Right kidney (tissue), 1 donor: ENCODE measurements at regions not wholly inside any gene's neighbourhood (a gene's known extent, or its start where the extent isn't known, plus 50 kb on each side); places are given as distances from the start of the nearest gene placed in this dataset.
A peak's percentile ranks its signal among the peaks of the same experiment; 100 is the strongest.

Experiments used
- DNase-seq: peaks from one replicate; pipeline ENCODE4 v3.0.0-alpha.2; 2016

DNA sequence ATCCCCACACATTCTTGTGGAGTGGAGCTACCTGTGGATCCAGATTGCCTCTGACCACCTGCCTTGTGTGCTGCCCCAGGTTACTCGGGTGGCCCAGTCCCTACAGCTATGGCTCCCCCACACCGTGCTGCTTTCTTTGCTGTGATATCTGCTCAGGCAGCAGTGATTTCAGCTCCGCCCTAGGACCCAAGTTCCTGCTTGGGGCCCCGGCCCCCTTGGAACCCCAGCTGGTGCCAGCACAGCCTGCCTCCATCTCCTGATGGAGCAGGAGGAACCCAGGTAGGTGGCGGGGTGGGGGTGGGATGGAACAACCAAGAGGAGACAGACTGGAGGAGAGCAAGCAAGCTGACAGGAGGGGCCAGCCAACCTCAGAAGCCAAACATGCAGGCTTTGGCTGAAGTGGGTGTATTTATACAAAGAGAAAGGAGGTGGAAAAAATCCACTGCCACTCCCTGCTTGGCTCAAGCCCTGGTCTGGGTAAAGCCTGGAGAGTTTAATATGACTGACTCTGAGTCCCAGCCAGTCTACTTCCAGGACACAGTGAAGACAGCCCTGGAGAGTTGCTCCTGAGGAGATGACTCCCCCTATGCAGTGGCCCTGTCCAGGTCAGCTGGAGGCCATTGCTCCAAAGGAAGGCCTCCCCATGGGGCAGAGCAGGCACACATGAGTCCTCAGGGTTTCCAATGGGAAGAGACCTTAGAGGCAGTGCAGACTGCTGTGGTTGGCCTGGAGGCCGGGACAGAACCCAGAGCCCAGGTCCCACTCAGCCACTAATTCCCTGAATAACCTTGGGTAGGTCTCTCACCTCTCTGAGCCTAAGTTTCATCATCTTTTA is 197.1 kb upstream of the MAMLD1 start:
- no peak for DNase-seq

DNA sequence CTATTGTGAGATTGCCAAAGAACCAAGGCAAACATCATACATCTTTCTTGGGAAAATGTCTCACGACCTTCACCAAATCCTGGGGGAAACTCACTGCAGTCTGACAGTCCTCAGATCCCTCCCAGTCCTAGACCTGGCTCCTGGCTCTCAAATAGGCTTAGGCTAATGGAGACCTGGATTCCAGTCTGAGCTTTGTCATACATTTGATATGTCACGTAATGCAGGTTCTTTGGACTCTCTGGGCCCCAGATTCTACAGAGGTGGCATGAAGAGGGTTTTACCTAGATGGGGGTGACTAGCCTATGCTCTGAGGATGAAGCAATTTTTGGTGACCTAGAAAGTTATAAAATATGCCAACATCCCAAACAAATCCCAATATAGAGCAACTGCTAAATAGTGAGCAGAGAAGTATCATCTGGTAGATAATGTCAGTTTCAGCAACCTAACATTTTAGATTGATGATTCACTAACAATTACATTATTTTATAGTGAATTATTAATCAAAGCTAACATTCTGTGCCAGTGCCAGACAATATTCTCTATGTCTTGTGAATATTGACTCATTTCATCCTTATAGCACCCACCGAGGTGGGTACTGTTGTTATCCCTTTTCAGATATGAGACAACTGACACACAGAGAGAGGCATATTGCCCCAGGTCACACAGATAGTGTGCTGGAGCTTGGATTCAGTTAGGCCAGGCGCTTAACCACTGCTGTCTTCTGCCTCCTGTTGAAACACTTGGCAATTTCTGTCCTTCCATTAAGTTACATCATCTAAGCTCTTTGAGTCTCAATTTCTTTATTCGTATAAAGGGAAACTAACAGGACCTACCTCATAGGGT is 195.4 kb upstream of the MAMLD1 start:
- DNase-seq, result no peak

- no peak for DNase-seq
These were observed 181.0 kb upstream of the MAMLD1 start for GRCh38 chrX:150182161-150182560.

GRCh38 chrX:150184491-150184890 is 178.6 kb upstream of the MAMLD1 start:
- no peak for DNase-seq

GRCh38 chrX:150185766-150186165 is 177.4 kb upstream of the MAMLD1 start:
- DNase-seq, result no peak

DNA sequence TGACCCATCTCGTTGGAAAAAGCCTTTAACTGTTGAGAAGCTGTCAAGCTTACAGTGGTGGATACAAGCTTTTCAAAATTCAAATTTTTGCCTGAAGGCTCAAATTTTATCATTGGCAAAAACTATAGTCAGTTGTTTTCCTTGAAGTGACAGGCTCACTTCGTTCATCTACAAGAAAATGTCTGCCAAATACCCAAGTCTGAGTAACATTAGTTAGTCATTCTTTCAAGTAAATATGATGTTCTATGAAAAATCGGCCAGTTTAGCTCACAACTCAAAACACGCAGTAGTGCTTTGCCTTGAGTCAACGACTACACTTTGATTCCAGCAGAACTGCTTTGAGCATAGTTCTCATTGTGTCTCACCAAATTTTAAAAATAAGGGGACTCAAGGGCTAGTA is 170.3 kb upstream of the MAMLD1 start:
- no peak for DNase-seq

- no peak for DNase-seq
These were observed 166.8 kb upstream of the MAMLD1 start for GRCh38 chrX:150196285-150196684.

- DNase-seq, result no peak
These were observed 165.7 kb upstream of the MAMLD1 start for GRCh38 chrX:150197388-150197787.

GRCh38 chrX:150198776-150199175 is 164.3 kb upstream of the MAMLD1 start:
- DNase-seq, result no peak

DNA sequence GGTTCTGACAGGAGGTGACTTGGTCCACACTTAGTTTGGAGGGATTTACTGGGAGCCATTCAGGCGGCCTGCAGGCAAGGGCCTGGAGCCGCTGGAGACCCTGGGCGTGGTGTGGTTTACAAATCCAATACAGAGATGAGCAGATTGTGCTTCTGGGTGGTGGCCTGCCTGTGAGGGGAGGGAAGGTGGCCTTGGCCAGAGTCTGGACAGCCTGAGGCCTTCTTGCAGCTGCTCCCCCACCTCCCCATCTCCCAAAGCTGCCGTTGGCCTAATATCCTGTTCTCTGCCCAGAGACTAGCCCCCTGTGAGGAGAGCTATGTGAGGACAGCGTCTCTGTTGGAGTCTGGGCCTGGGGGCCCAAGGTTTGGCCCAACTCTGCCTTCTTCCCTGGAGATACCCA is 163.9 kb upstream of the MAMLD1 start:
- no peak for DNase-seq

DNA sequence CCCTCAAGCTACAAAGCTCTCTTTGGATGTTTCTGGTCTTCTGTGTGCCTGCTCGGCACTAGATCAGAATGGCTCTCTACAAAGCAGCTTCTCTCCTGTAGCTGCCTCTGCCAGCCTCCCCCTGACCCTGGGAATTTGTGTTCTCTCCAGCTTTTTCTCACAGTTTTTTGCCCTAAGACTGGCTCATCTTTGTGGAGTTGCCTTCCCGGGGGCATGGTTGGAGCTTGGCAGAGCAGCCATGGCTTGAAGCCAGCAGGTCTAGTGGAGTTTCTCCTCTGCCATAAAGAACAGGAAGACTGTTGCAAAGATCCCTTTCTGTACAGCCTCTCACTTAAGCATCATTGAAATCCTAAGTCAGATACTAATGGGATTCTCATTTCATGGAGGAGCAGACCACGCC is 163.3 kb upstream of the MAMLD1 start:
- DNase-seq, result no peak

GRCh38 chrX:150200361-150200760 is 162.8 kb upstream of the MAMLD1 start:
- no peak for DNase-seq

DNA sequence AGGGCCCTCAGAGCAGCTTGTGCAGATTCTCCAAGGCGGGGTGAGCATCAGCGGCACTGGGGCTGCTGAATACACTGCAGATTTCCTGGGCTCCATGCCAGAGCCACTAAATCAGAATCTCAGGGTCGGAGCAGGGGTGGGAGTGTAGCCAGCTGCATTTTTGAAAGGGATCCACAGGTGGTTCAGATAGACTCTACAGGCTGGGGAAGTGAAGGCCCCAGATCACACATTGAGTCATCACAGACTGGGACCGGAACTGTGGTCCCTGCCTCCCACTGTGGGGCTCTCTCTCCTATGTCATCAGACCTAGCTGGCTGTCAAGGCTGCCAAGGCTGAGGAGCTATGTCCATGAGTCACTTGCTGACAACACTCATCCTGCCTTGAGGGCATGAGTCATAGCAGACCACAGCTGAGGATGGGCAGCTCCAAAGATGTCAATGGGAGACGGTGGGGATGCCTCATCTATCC is 162.3 kb upstream of the MAMLD1 start:
- peak; percentile 15 for DNase-seq

GRCh38 chrX:150201391-150201790 is 161.7 kb upstream of the MAMLD1 start:
- DNase-seq, result no peak

- no peak for DNase-seq
These were observed 161.3 kb upstream of the MAMLD1 start for GRCh38 chrX:150201841-150202240.

GRCh38 chrX:150202641-150203247 is 160.4 kb upstream of the MAMLD1 start:
- DNase-seq, result no peak

- no peak for DNase-seq
These were observed 159.9 kb upstream of the MAMLD1 start for GRCh38 chrX:150203248-150203645.

DNA sequence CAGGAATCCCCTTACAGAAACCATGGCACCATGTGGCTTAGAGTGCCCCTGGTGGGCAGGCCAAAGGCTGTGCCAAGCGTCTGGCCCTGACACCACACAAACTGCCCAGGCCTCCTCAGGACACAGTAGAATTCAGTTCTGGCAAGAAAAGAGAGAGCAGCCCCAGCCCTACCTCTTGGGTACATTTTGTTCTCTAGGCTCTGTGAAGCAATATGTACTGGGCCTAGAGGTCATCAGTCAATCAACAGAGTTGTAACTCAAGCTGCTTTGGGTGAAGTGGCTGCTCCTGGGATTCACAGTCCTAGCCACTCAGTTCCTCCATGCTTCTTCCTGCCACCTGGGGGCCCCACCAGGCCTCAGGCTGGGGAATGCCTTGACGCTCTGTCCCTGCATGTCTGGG is 158.1 kb upstream of the MAMLD1 start:
- no peak for DNase-seq

DNA sequence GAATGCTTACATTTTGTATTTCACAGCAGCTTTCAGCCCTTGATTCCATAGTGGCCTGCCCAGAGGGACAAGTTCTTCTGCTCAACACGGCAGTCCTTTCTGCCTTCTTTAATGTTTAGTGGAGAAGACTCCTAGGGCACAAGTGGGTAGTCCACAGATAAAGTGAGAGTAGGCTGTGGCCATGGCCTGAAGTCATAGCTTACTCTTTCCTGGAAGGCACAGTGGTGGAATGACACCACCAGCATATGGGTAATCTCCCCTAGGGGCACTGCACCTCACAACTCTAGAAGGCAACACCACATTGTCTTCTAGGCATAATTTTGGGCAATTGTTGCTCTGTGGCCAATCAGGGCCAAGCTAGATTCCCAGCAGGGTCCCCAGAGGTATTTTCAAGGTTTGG is 155.4 kb upstream of the MAMLD1 start:
- no peak for DNase-seq

- no peak for DNase-seq
These were observed 151.1 kb upstream of the MAMLD1 start for GRCh38 chrX:150211988-150212387.

DNA sequence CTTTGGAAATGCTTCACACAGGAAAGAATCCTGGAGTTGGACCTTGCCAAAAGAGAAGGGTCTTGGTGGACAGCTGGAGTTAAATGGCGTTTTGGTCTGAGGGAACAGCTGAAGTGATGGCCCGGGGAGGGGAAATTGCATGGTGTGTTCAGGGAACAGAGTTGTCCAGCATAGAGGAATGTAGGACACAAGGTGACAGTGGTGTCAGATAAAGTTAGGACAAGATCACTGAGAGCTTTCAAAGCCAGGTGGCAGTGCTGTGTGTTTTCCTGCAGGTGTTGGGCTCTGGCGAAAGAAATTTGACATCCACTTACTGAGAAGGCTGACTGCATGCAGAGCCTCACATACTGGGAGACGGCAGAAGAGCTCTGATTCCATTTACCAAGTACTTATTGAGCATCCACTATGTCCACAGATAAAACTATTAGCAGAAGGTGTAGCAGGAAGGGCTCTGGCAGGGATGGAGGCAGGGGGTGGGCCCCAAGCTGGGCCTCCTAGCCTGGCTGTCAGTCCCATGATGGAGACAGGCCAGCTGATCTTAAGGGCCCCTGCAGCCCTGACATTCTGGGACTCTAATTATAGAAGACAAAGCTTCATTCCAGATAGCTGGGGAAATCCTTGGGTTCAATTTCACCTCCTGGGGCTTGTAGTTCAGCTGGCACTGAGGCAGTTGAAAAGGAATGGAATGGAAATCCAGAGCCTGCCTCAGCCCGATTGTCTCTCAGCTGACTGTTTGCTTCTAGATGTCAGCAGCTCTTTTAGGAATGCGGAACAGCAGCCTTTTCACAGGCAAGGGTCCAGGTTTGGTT is 150.2 kb upstream of the MAMLD1 start:
- DNase-seq, result no peak

GRCh38 chrX:150213481-150214030 is 149.6 kb upstream of the MAMLD1 start:
- no peak for DNase-seq
